ENCODE measurements at regions not wholly inside any gene's neighbourhood (a gene's known extent, or its start where the extent isn't known, plus 50 kb on each side); places are given as distances from the start of the nearest gene placed in this dataset.
A peak's percentile ranks its signal among the peaks of the same experiment; 100 is the strongest.

GRCh38 chr1:38203441-38203840, 156.8 kb upstream of the POU3F1 start:
- Histone ChIP-seq H3K36me3 (ENCODE audit: control insufficient read depth in 3 of 3, insufficient read depth in 2 of 3, low read depth in 1 of 3, low read length in 3 of 3) (no peaks in the 10 kb centered on the region), H3K27me3 (ENCODE audit: control insufficient read depth in 3 of 3, insufficient read depth in 3 of 3, low read length in 3 of 3) (no peaks in the 10 kb centered on the region), H3K9me3 (ENCODE audit: control insufficient read depth in 2 of 2, insufficient read depth in 1 of 2, low read depth in 1 of 2, low read length in 1 of 2) (peaks cover 0 to 6% of the 10 kb centered on the region in 2 donors), H3K4me1 (ENCODE audit: control insufficient read depth in 3 of 3, insufficient read depth in 2 of 3, low read depth in 1 of 3, low read length in 2 of 3) (no peaks in the 10 kb centered on the region), H3K4me3 (ENCODE audit: low read depth in 1 of 3, low read length in 3 of 3) (no peak overlapping the region), H3K27ac (ENCODE audit: low read depth in 1 of 3, low read length in 2 of 3) (no peak overlapping the region)
- 45 to 54% (median 47%) methylated on average over 4 of the region's 4 CpGs for WGBS, 3 donors
- no peak for DNase-seq
- no peak for FAIRE-seq

GRCh38 chr1:38201431-38201830, 154.8 kb upstream of the POU3F1 start:
- Histone ChIP-seq H3K4me3 (ENCODE audit: low read depth in 1 of 3, low read length in 3 of 3) (no peak overlapping the region), H3K9me3 (ENCODE audit: control insufficient read depth in 2 of 2, insufficient read depth in 1 of 2, low read depth in 1 of 2, low read length in 1 of 2) (peaks cover 0 to 6% of the 10 kb centered on the region in 2 donors), H3K36me3 (ENCODE audit: control insufficient read depth in 3 of 3, insufficient read depth in 2 of 3, low read depth in 1 of 3, low read length in 3 of 3) (no peaks in the 10 kb centered on the region), H3K4me1 (ENCODE audit: control insufficient read depth in 3 of 3, insufficient read depth in 2 of 3, low read depth in 1 of 3, low read length in 2 of 3) (no peaks in the 10 kb centered on the region), H3K27me3 (ENCODE audit: control insufficient read depth in 3 of 3, insufficient read depth in 3 of 3, low read length in 3 of 3) (peaks cover 0 to 3% (median 0%) of the 10 kb centered on the region in 3 donors), H3K27ac (ENCODE audit: low read depth in 1 of 3, low read length in 2 of 3) (no peak overlapping the region)
- 49 to 71% (median 54%) methylated on average over 1 of the region's 1 CpG for WGBS, 3 donors
- DNase-seq, result no peak
- FAIRE-seq, result no peak

GRCh38 chr1:38198621-38199020, 152.0 kb upstream of the POU3F1 start:
- Histone ChIP-seq H3K9me3 (ENCODE audit: control insufficient read depth in 2 of 2, insufficient read depth in 1 of 2, low read depth in 1 of 2, low read length in 1 of 2) (peaks cover 0 to 6% of the 10 kb centered on the region in 2 donors), H3K36me3 (ENCODE audit: control insufficient read depth in 3 of 3, insufficient read depth in 2 of 3, low read depth in 1 of 3, low read length in 3 of 3) (no peaks in the 10 kb centered on the region), H3K27me3 (ENCODE audit: control insufficient read depth in 3 of 3, insufficient read depth in 3 of 3, low read length in 3 of 3) (peaks cover 0 to 3% (median 0%) of the 10 kb centered on the region in 3 donors), H3K4me1 (ENCODE audit: control insufficient read depth in 3 of 3, insufficient read depth in 2 of 3, low read depth in 1 of 3, low read length in 2 of 3) (no peaks in the 10 kb centered on the region), H3K4me3 (ENCODE audit: low read depth in 1 of 3, low read length in 3 of 3) (no peak overlapping the region), H3K27ac (ENCODE audit: low read depth in 1 of 3, low read length in 2 of 3) (no peak overlapping the region)
- 78 to 91% (median 88%) methylated on average over 2 of the region's 2 CpGs for WGBS, 3 donors
- FAIRE-seq, result no peak
- no peak for DNase-seq

- FAIRE-seq (no peak), DNase-seq (no peak)
- Histone ChIP-seq H3K4me3 (ENCODE audit: low read depth in 1 of 3, low read length in 3 of 3) (no peak overlapping the region), H3K27ac (ENCODE audit: low read depth in 1 of 3, low read length in 2 of 3) (no peak overlapping the region), H3K4me1 (ENCODE audit: control insufficient read depth in 3 of 3, insufficient read depth in 2 of 3, low read depth in 1 of 3, low read length in 2 of 3) (no peaks in the 10 kb centered on the region), H3K36me3 (ENCODE audit: control insufficient read depth in 3 of 3, insufficient read depth in 2 of 3, low read depth in 1 of 3, low read length in 3 of 3) (no peaks in the 10 kb centered on the region), H3K27me3 (ENCODE audit: control insufficient read depth in 3 of 3, insufficient read depth in 3 of 3, low read length in 3 of 3) (peaks cover 0 to 3% (median 0%) of the 10 kb centered on the region in 3 donors), H3K9me3 (ENCODE audit: control insufficient read depth in 2 of 2, insufficient read depth in 1 of 2, low read depth in 1 of 2, low read length in 1 of 2) (peaks cover 0 to 6% of the 10 kb centered on the region in 2 donors)
- WGBS, 3 donors, result 83 to 87% (median 87%) methylated on average over 6 of the region's 6 CpGs
Observed at GRCh38 chr1:38198099-38198498, 151.5 kb upstream of the POU3F1 start.

GRCh38 chr1:38197312-38198061, 150.9 kb upstream of the POU3F1 start:
- Histone ChIP-seq H3K36me3 (ENCODE audit: control insufficient read depth in 3 of 3, insufficient read depth in 2 of 3, low read depth in 1 of 3, low read length in 3 of 3) (no peaks in the 10 kb centered on the region), H3K27ac (ENCODE audit: low read depth in 1 of 3, low read length in 2 of 3) (no peak overlapping the region), H3K4me3 (ENCODE audit: low read depth in 1 of 3, low read length in 3 of 3) (no peak overlapping the region), H3K4me1 (ENCODE audit: control insufficient read depth in 3 of 3, insufficient read depth in 2 of 3, low read depth in 1 of 3, low read length in 2 of 3) (no peaks in the 10 kb centered on the region), H3K27me3 (ENCODE audit: control insufficient read depth in 3 of 3, insufficient read depth in 3 of 3, low read length in 3 of 3) (peaks cover 0 to 3% (median 0%) of the 10 kb centered on the region in 3 donors), H3K9me3 (ENCODE audit: control insufficient read depth in 2 of 2, insufficient read depth in 1 of 2, low read depth in 1 of 2, low read length in 1 of 2) (peaks cover 0 to 6% of the 10 kb centered on the region in 2 donors)
- FAIRE-seq, result no peak
- 56 to 67% (median 66%) methylated on average over 14 of the region's 14 CpGs for WGBS, 3 donors
- DNase-seq, result no peak

- no peak overlapping the region for H3K4me3 ChIP-seq (ENCODE audit: low read depth in 1 of 3, low read length in 3 of 3)
- H3K9me3 ChIP-seq (ENCODE audit: control insufficient read depth in 2 of 2, insufficient read depth in 1 of 2, low read depth in 1 of 2, low read length in 1 of 2), result no peaks in the 10 kb centered on the region
- H3K4me1 ChIP-seq (ENCODE audit: control insufficient read depth in 3 of 3, insufficient read depth in 2 of 3, low read depth in 1 of 3, low read length in 2 of 3), result no peaks in the 10 kb centered on the region
- WGBS, 3 donors, result 51 to 60% (median 52%) methylated on average over 6 of the region's 6 CpGs
- no peaks in the 10 kb centered on the region for H3K36me3 ChIP-seq (ENCODE audit: control insufficient read depth in 3 of 3, insufficient read depth in 2 of 3, low read depth in 1 of 3, low read length in 3 of 3)
- DNase-seq (no peak), FAIRE-seq (no peak)
- H3K27ac ChIP-seq (ENCODE audit: low read depth in 1 of 3, low read length in 2 of 3), result no peak overlapping the region
- H3K27me3 ChIP-seq (ENCODE audit: control insufficient read depth in 3 of 3, insufficient read depth in 3 of 3, low read length in 3 of 3), result peaks cover 0 to 9% (median 3%) of the 10 kb centered on the region in 3 donors
Observed at GRCh38 chr1:38194472-38194871, 147.9 kb upstream of the POU3F1 start.

- no peaks in the 10 kb centered on the region for H3K4me1 ChIP-seq (ENCODE audit: control insufficient read depth in 3 of 3, insufficient read depth in 2 of 3, low read depth in 1 of 3, low read length in 2 of 3)
- no peak overlapping the region for H3K27ac ChIP-seq (ENCODE audit: low read depth in 1 of 3, low read length in 2 of 3)
- no peak overlapping the region for H3K4me3 ChIP-seq (ENCODE audit: low read depth in 1 of 3, low read length in 3 of 3)
- FAIRE-seq (no peak), DNase-seq (no peak)
- H3K27me3 ChIP-seq (ENCODE audit: control insufficient read depth in 3 of 3, insufficient read depth in 3 of 3, low read length in 3 of 3), result peaks cover 0 to 9% (median 3%) of the 10 kb centered on the region in 3 donors
- no peaks in the 10 kb centered on the region for H3K9me3 ChIP-seq (ENCODE audit: control insufficient read depth in 2 of 2, insufficient read depth in 1 of 2, low read depth in 1 of 2, low read length in 1 of 2)
- no peaks in the 10 kb centered on the region for H3K36me3 ChIP-seq (ENCODE audit: control insufficient read depth in 3 of 3, insufficient read depth in 2 of 3, low read depth in 1 of 3, low read length in 3 of 3)
- WGBS, 3 donors, result 60 to 79% (median 78%) methylated on average over 3 of the region's 3 CpGs
Observed at GRCh38 chr1:38193040-38193439, 146.4 kb upstream of the POU3F1 start.

GRCh38 chr1:38191461-38191860, 144.9 kb upstream of the POU3F1 start:
- FAIRE-seq (no peak), DNase-seq (peak in 1 of 2 donors; percentile 25)
- H3K4me3 ChIP-seq (ENCODE audit: low read depth in 1 of 3, low read length in 3 of 3), result no peak overlapping the region
- WGBS, 3 donors, result 13 to 29% (median 17%) methylated on average over 7 of the region's 7 CpGs
- H3K27me3 ChIP-seq (ENCODE audit: control insufficient read depth in 3 of 3, insufficient read depth in 3 of 3, low read length in 3 of 3), result peaks cover 0 to 9% (median 4%) of the 10 kb centered on the region in 3 donors
- no peak overlapping the region for H3K27ac ChIP-seq (ENCODE audit: low read depth in 1 of 3, low read length in 2 of 3)
- no peaks in the 10 kb centered on the region for H3K36me3 ChIP-seq (ENCODE audit: control insufficient read depth in 3 of 3, insufficient read depth in 2 of 3, low read depth in 1 of 3, low read length in 3 of 3)
- H3K4me1 ChIP-seq (ENCODE audit: control insufficient read depth in 3 of 3, insufficient read depth in 2 of 3, low read depth in 1 of 3, low read length in 2 of 3), result no peaks in the 10 kb centered on the region
- H3K9me3 ChIP-seq (ENCODE audit: control insufficient read depth in 2 of 2, insufficient read depth in 1 of 2, low read depth in 1 of 2, low read length in 1 of 2), result no peaks in the 10 kb centered on the region

- no peaks in the 10 kb centered on the region for H3K9me3 ChIP-seq (ENCODE audit: control insufficient read depth in 2 of 2, insufficient read depth in 1 of 2, low read depth in 1 of 2, low read length in 1 of 2)
- FAIRE-seq (no peak), DNase-seq (no peak)
- no peaks in the 10 kb centered on the region for H3K4me1 ChIP-seq (ENCODE audit: control insufficient read depth in 3 of 3, insufficient read depth in 2 of 3, low read depth in 1 of 3, low read length in 2 of 3)
- whole genome bisulfite sequencing, 3 donors, result 23 to 35% (median 32%) methylated on average over 5 of the region's 5 CpGs
- no peaks in the 10 kb centered on the region for H3K36me3 ChIP-seq (ENCODE audit: control insufficient read depth in 3 of 3, insufficient read depth in 2 of 3, low read depth in 1 of 3, low read length in 3 of 3)
- no peak overlapping the region for H3K27ac ChIP-seq (ENCODE audit: low read depth in 1 of 3, low read length in 2 of 3)
- H3K27me3 ChIP-seq (ENCODE audit: control insufficient read depth in 3 of 3, insufficient read depth in 3 of 3, low read length in 3 of 3), result peaks cover 0 to 9% (median 4%) of the 10 kb centered on the region in 3 donors
- no peak overlapping the region for H3K4me3 ChIP-seq (ENCODE audit: low read depth in 1 of 3, low read length in 3 of 3)
Observed at GRCh38 chr1:38190983-38191382, 144.4 kb upstream of the POU3F1 start.

Measured in small intestine (tissue), 7 donors.